IMR-90 (cell line): ENCODE measurements at regions not wholly inside any gene's neighbourhood (a gene's known extent, or its start where the extent isn't known, plus 50 kb on each side); places are given as distances from the start of the nearest gene placed in this dataset.

Experiments used
- ATAC-seq: fragments of 200-7000 bp; cut with Tn5 transposase; 2 replicates; pipeline ENCODE4 v1.9.1; 2020; ENCODE audit warnings: low read depth, mild to moderate bottlenecking, moderate library complexity
- BruUV-seq: library from RNA; stranded (reverse); fragments of 400-500 nt; replicated peaks from 2 replicates; lab custom pipeline; 2021; lab: Mats Ljungman, UMichigan
- CTCF ChIA-PET: fragments of 300-600 bp; formaldehyde crosslinking; extraction: SDS; loops from one replicate; lab custom pipeline; 2021; ENCODE audit warnings: antibody characterized with exemption; lab: Yijun Ruan, JAX
- POLR2A ChIA-PET: fragments of 300-600 bp; sonication (Branson Sonifier 250); formaldehyde crosslinking; loops from one replicate; lab custom pipeline; 2022; ENCODE audit warnings: antibody characterized with exemption; ENCODE audit not compliant: unreplicated experiment; lab: Charles Lee
- DNase-seq: peaks from one replicate; pipeline ENCODE4 v3.0.0; 2013
- H2AFZ ChIP-seq: replicated peaks from 2 replicates; pipeline ENCODE3; 2013; ENCODE audit warnings: low read length, mild to moderate bottlenecking; ENCODE audit not compliant: poor library complexity
- H2AK5ac ChIP-seq: 2 replicates; pipeline ENCODE4 v1.6.1; 2013; ENCODE audit warnings: low read depth, low read length, inconsistent platforms
- H2AK9ac ChIP-seq: replicated peaks from 2 replicates; pipeline ENCODE3; 2013; ENCODE audit warnings: mild to moderate bottlenecking, low read depth, low read length, moderate library complexity; ENCODE audit not compliant: poor library complexity
- H2BK120ac ChIP-seq: 2 replicates; pipeline ENCODE4 v1.6.1; 2013; ENCODE audit warnings: low read depth, low read length, inconsistent platforms
- H2BK15ac ChIP-seq: 3 replicates; pipeline ENCODE4 v1.6.1; 2013; ENCODE audit warnings: low read depth, low read length, inconsistent platforms
- H2BK20ac ChIP-seq: 2 replicates; pipeline ENCODE4 v1.6.1; 2013; ENCODE audit warnings: low read depth, mild to moderate bottlenecking, inconsistent platforms, low read length, moderate library complexity
- H2BK5ac ChIP-seq: 2 replicates; pipeline ENCODE4 v1.6.1; 2013; ENCODE audit warnings: mild to moderate bottlenecking, low read depth, low read length, inconsistent platforms; ENCODE audit not compliant: poor library complexity, severe bottlenecking
- H3K14ac ChIP-seq: replicated peaks from 2 replicates; pipeline ENCODE4 v1.6.1; 2013; ENCODE audit warnings: low read depth, low read length, inconsistent platforms
- H3K18ac ChIP-seq: 2 replicates; pipeline ENCODE4 v1.6.1; 2013; ENCODE audit warnings: low read depth, low read length, control low read depth
- H3K23ac ChIP-seq: 2 replicates; pipeline ENCODE4 v1.6.1; 2013; ENCODE audit warnings: low read depth, low read length, inconsistent platforms
- H3K27ac ChIP-seq: 2 replicates; pipeline ENCODE4 v1.5.1; 2013; ENCODE audit warnings: mild to moderate bottlenecking, control low read depth, low read length; ENCODE audit not compliant: insufficient read depth
- H3K27me3 ChIP-seq: 2 replicates; pipeline ENCODE4 v1.6.1; 2013; ENCODE audit warnings: low read length; ENCODE audit not compliant: control insufficient read depth, insufficient read depth
- H3K36me3 ChIP-seq: 2 replicates; pipeline ENCODE4 v1.6.1; 2013; ENCODE audit warnings: low read length, mixed read lengths; ENCODE audit not compliant: control insufficient read depth, insufficient read depth
- H3K4ac ChIP-seq: 2 replicates; pipeline ENCODE4 v1.6.1; 2013; ENCODE audit warnings: low read depth, low read length, inconsistent platforms
- H3K4me1 ChIP-seq: 2 replicates; pipeline ENCODE4 v1.6.1; 2013; ENCODE audit warnings: low read length, mixed read lengths; ENCODE audit not compliant: control insufficient read depth, insufficient read depth
- H3K4me2 ChIP-seq: 2 replicates; pipeline ENCODE4 v1.6.1; 2013; ENCODE audit warnings: low read depth, mild to moderate bottlenecking, control low read depth, low read length, moderate library complexity
- H3K4me3 ChIP-seq: 2 replicates; pipeline ENCODE4 v1.5.1; 2013; ENCODE audit warnings: low read depth, mild to moderate bottlenecking, control low read depth, low read length, moderate library complexity; ENCODE audit not compliant: insufficient read depth
- H3K56ac ChIP-seq: 2 replicates; pipeline ENCODE4 v1.6.1; 2013; ENCODE audit warnings: low read length, inconsistent platforms; ENCODE audit not compliant: insufficient read depth; ENCODE audit errors: extremely low read depth
- H3K79me1 ChIP-seq, 2 experiments: 2 replicates each; pipeline ENCODE4 v1.6.1; 2013; ENCODE audit warnings: low read length in 2 of 2, inconsistent platforms in 1 of 2, low read depth in 1 of 2
- H3K9ac ChIP-seq: 2 replicates; pipeline ENCODE4 v1.6.1; 2013; ENCODE audit warnings: low read depth, low read length, control low read depth
- H3K9me1 ChIP-seq: 2 replicates; pipeline ENCODE4 v1.6.1; 2013; ENCODE audit warnings: low read length, inconsistent platforms; ENCODE audit not compliant: insufficient read depth
- H3K9me3 ChIP-seq: 2 replicates; pipeline ENCODE4 v1.6.1; 2013; ENCODE audit warnings: low read length; ENCODE audit not compliant: control insufficient read depth, insufficient read depth
- H4K20me1 ChIP-seq: 2 replicates; pipeline ENCODE4 v1.6.1; 2013; ENCODE audit warnings: low read length, inconsistent platforms; ENCODE audit not compliant: insufficient read depth
- H4K5ac ChIP-seq: 2 replicates; pipeline ENCODE4 v1.6.1; 2013; ENCODE audit warnings: mild to moderate bottlenecking, low read depth, low read length, control low read depth
- H4K8ac ChIP-seq, 2 experiments: 2 replicates each; pipeline ENCODE4 v1.6.1; 2013; ENCODE audit warnings: low read depth in 2 of 2, low read length in 2 of 2, control low read depth in 1 of 2, inconsistent platforms in 1 of 2
- H4K91ac ChIP-seq: 2 replicates; pipeline ENCODE4 v1.6.1; 2013; ENCODE audit warnings: low read depth, low read length, inconsistent platforms; ENCODE audit not compliant: insufficient read depth
- BHLHE40 ChIP-seq: fragments of 150-350 bp; IDR thresholded peaks from 2 replicates; pipeline ENCODE4 v1.6.1; 2016; ENCODE audit warnings: mild to moderate bottlenecking, low read depth, low read length
- CHD1 ChIP-seq: IDR thresholded peaks from 2 replicates; pipeline ENCODE4 v1.6.1; 2012; ENCODE audit warnings: low read depth, low read length, improper control_type of control experiment
- MAFK ChIP-seq: IDR thresholded peaks from 2 replicates; pipeline ENCODE4 v1.6.1; 2012; ENCODE audit warnings: low read depth, low read length, improper control_type of control experiment
- MXI1 ChIP-seq: IDR thresholded peaks from 2 replicates; pipeline ENCODE4 v1.6.1; 2012; ENCODE audit warnings: low read depth, mild to moderate bottlenecking, low read length, moderate library complexity, borderline replicate concordance
- SMC3 ChIP-seq: fragments of 150-350 bp; IDR thresholded peaks from 2 replicates; pipeline ENCODE4 v1.6.1; 2016; ENCODE audit warnings: low read depth, mild to moderate bottlenecking, antibody characterized with exemption, low read length, moderate library complexity
- WGBS, 2 experiments: methylation state at CpG; one replicate each; pipeline versions ENCODE4 v1.1.5 to v1.1.7; 2013; ENCODE audit warnings: missing lambda C conversion rate in 2 of 2; ENCODE audit not compliant: insufficient read length in 1 of 2; ENCODE audit errors: extremely low coverage in 2 of 2; 5-methylcytosine and 5-hydroxymethylcytosine counted together
- dilution Hi-C: fragments of 300-500 bp; cut with HindIII; formaldehyde crosslinking; loops from one replicate; pipeline ENCODE4 v1.14.3; 2018; ENCODE audit warnings: low sequenced_read_pairs; ENCODE audit not compliant: unreplicated experiment
- in situ Hi-C: fragments of 300-500 bp; cut with MboI; formaldehyde crosslinking; loops from 3 replicates; pipeline ENCODE4 v1.14.3; 2019; ENCODE audit warnings: low sequenced_read_pairs, inconsistent platforms, mixed read lengths
- intact Hi-C: fragments of 100-400 bp; cut with micrococcal nuclease; formaldehyde crosslinking; loops from 2 replicates; pipeline ENCODE4 v1.10.0; 2022

GRCh38 chr21:43312751-43313169 lies 114.2 kb downstream of the SIK1 start:
- dilution Hi-C loops (no loop called here), in situ Hi-C loops (no loop called here), intact Hi-C loops (no loop called here)
- no peak overlapping the region for H3K4ac ChIP-seq
- ChIA-PET POLR2A (no interaction called here), CTCF (no interaction called here)
- no CpG with 5 or more reads among the region's 6 CpGs for WGBS, 2 experiments
- H3K23ac ChIP-seq = no peak overlapping the region
- no peak overlapping the region for H2AK9ac ChIP-seq
- H3K18ac ChIP-seq = no peak overlapping the region
- H2BK5ac ChIP-seq = no peak overlapping the region
- no peak overlapping the region for H2AK5ac ChIP-seq
- no peaks in the 10 kb centered on the region for H4K20me1 ChIP-seq
- no peaks in the 10 kb centered on the region for H3K4me1 ChIP-seq
- H4K8ac ChIP-seq = no peak overlapping the region
- no peak overlapping the region for H3K4me3 ChIP-seq
- no peak overlapping the region for H4K91ac ChIP-seq
- H3K9me3 ChIP-seq = peaks cover 7% of the 10 kb centered on the region
- H2AFZ ChIP-seq = no peak overlapping the region
- no peak overlapping the region for H2BK20ac ChIP-seq
- no peak overlapping the region for H3K56ac ChIP-seq
- peaks cover 20% of the 10 kb centered on the region for H3K27me3 ChIP-seq
- no peak for ATAC-seq
- H3K14ac ChIP-seq = no peak overlapping the region
- no peak overlapping the region for H2BK120ac ChIP-seq
- TF ChIP-seq SMC3 (no peak), BHLHE40 (no peak), CHD1 (no peak), MXI1 (no peak), MAFK (no peak)
- H3K27ac ChIP-seq = no peak overlapping the region
- H3K9ac ChIP-seq = no peak overlapping the region
- H2BK15ac ChIP-seq = no peak overlapping the region
- no peaks in the 10 kb centered on the region for H3K36me3 ChIP-seq
- no peaks in the 10 kb centered on the region for H3K9me1 ChIP-seq
- H4K5ac ChIP-seq = no peak overlapping the region
- H3K4me2 ChIP-seq = no peak overlapping the region
- no peaks in the 10 kb centered on the region for H3K79me1 ChIP-seq
- DNase-seq = no peak
- no TSS peak for BruUV-seq
